ENCODE measurements at regions not wholly inside any gene's neighbourhood (a gene's known extent, or its start where the extent isn't known, plus 50 kb on each side); places are given as distances from the start of the nearest gene placed in this dataset.

DNA sequence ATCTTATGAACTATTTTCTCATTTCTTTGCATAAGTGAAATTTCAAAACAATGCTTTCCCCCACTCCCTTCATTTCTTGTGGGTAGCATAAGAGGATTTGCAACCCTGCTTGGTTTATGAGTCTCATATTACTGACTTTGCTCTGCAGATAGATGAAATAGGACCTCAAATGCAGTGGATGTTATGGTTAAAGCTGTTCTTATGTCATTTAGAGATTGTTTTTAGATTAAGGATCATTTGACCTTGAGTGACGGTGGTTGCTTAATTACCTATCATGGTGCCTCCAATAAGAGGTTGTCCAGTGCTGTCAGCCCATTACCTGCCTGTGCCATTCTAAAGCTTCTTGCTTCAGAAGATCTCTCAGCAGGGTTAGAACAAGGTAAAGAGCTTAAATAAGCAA lies 351.4 kb upstream of the ATP2B1 start:
- H3K4me1 ChIP-seq (ENCODE audit: control insufficient read depth, insufficient read depth, low read length): no peaks in the 10 kb centered on the region
- H4K20me1 ChIP-seq (ENCODE audit: control insufficient read depth, insufficient read depth): no peaks in the 10 kb centered on the region
- ATAC-seq (no peak), FAIRE-seq (no peak), DNase-seq (ENCODE audit: low read depth, low spot score) (no peak)
- no peak overlapping the region for H2AFZ ChIP-seq (ENCODE audit: control insufficient read depth, low read depth, low read length)
- H3K4me2 ChIP-seq (ENCODE audit: control insufficient read depth, insufficient read depth): no peak overlapping the region
- BruUV-seq (replicated peaks): no TSS peak
- POLR2A ChIA-PET: no interaction called here
- CTCF ChIA-PET: interaction anchor here (1.0 kb wide), 1 partner anchor 517 kb away, joined by 3 read pairs; no protein-coding TSS in a partner anchor
- H3K9me3 ChIP-seq (replicated peaks; ENCODE audit: control insufficient read depth, insufficient read depth, low read length): no peaks in the 10 kb centered on the region
- no peak overlapping the region for H3K9ac ChIP-seq (ENCODE audit: control insufficient read depth, insufficient read depth, low read length)
- no peaks in the 10 kb centered on the region for H3K36me3 ChIP-seq (ENCODE audit: control insufficient read depth in 2 of 2, insufficient read depth in 2 of 2, low read length in 1 of 2)
- SMC1A ChIA-PET (ENCODE audit: uncharacterized antibody, unreplicated experiment): no interaction called here
- TF ChIP-seq NR2C1 (IDR thresholded peaks at IDR 0.05) (no peak), TAF1 (IDR thresholded peaks at IDR 0.05; ENCODE audit: borderline replicate concordance, low read depth, low read length) (no peak), ZSCAN29 (IDR thresholded peaks at IDR 0.05) (no peak)
- TF ChIP-seq, protein P1, sequence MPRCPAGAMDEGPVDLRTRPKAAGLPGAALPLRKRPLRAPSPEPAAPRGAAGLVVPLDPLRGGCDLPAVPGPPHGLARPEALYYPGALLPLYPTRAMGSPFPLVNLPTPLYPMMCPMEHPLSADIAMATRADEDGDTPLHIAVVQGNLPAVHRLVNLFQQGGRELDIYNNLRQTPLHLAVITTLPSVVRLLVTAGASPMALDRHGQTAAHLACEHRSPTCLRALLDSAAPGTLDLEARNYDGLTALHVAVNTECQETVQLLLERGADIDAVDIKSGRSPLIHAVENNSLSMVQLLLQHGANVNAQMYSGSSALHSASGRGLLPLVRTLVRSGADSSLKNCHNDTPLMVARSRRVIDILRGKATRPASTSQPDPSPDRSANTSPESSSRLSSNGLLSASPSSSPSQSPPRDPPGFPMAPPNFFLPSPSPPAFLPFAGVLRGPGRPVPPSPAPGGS (IDR thresholded peaks at IDR 0.05; ENCODE audit: borderline replicate concordance, insufficient read depth, low read depth, low read length, poor library complexity, severe bottlenecking): no peak
- intact Hi-C loops (cut with micrococcal nuclease; ENCODE audit: unreplicated experiment): no loop called here
- no peak overlapping the region for H3K4me3 ChIP-seq
- H3K27ac ChIP-seq (ENCODE audit: control insufficient read depth, insufficient read depth): no peak overlapping the region
- RAD21 ChIA-PET (ENCODE audit: unreplicated experiment): no interaction called here
- in situ Hi-C loops (cut with MboI): no loop called here
- no peaks in the 10 kb centered on the region for H3K79me2 ChIP-seq (ENCODE audit: control insufficient read depth, insufficient read depth, low read length)
- WGBS (ENCODE audit: insufficient coverage, insufficient replicate concordance, low lambda C conversion rate, missing lambda C conversion rate): 100% methylated on average over 1 of the region's 1 CpG
- no peaks in the 10 kb centered on the region for H3K27me3 ChIP-seq (replicated peaks in 1 of 2; ENCODE audit: control insufficient read depth in 2 of 2, insufficient read depth in 2 of 2, low read length in 1 of 2)

DNA sequence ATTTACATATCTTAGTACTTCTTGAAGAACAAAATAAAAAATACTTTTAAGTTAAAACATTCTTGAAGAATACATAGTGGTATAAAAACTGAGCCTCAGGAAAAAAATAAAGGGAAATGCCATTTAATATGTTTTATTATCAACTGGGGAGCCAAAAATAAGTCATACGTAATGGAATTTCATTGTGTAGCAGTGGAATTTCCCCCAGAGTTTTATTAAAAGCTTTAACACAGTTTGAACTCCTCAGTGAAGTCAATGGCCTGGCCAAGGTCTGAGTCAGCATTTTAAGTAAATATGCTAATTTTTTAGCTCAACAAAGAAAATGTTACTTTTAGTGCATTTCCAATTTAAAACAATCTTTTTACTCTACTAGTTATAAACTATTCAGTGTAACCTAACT lies 350.1 kb upstream of the ATP2B1 start:
- in situ Hi-C loops (cut with MboI) (no loop called here), intact Hi-C loops (cut with micrococcal nuclease; ENCODE audit: unreplicated experiment) (no loop called here)
- WGBS (ENCODE audit: insufficient coverage, insufficient replicate concordance, low lambda C conversion rate, missing lambda C conversion rate): 94% methylated on average over 1 of the region's 1 CpG
- ChIA-PET SMC1A (ENCODE audit: uncharacterized antibody, unreplicated experiment) (interaction anchor here (1.7 kb wide), 1 partner anchor 12 kb away, joined by 5 read pairs; no protein-coding TSS in a partner anchor), POLR2A (no interaction called here), RAD21 (ENCODE audit: unreplicated experiment) (interaction anchor here (0.5 kb wide), 1 partner anchor 299 kb away, joined by 3 read pairs; no protein-coding TSS in a partner anchor), CTCF (interaction anchor here (1.5 kb wide), 1 partner anchor 42 kb away, joined by 3 read pairs; no protein-coding TSS in a partner anchor)
- H3K9ac ChIP-seq (ENCODE audit: control insufficient read depth, insufficient read depth, low read length): no peak overlapping the region
- H2AFZ ChIP-seq (ENCODE audit: control insufficient read depth, low read depth, low read length): no peak overlapping the region
- DNase-seq (ENCODE audit: low read depth, low spot score): no peak
- no peaks in the 10 kb centered on the region for H3K9me3 ChIP-seq (replicated peaks; ENCODE audit: control insufficient read depth, insufficient read depth, low read length)
- no peaks in the 10 kb centered on the region for H3K27me3 ChIP-seq (replicated peaks in 1 of 2; ENCODE audit: control insufficient read depth in 2 of 2, insufficient read depth in 2 of 2, low read length in 1 of 2)
- no peaks in the 10 kb centered on the region for H3K4me1 ChIP-seq (ENCODE audit: control insufficient read depth, insufficient read depth, low read length)
- BruUV-seq (replicated peaks): no TSS peak
- H3K4me3 ChIP-seq: no peak overlapping the region
- H3K79me2 ChIP-seq (ENCODE audit: control insufficient read depth, insufficient read depth, low read length): no peaks in the 10 kb centered on the region
- H3K4me2 ChIP-seq (ENCODE audit: control insufficient read depth, insufficient read depth): no peak overlapping the region
- no peak for FAIRE-seq
- H4K20me1 ChIP-seq (ENCODE audit: control insufficient read depth, insufficient read depth): no peaks in the 10 kb centered on the region
- H3K36me3 ChIP-seq (ENCODE audit: control insufficient read depth in 2 of 2, insufficient read depth in 2 of 2, low read length in 1 of 2): no peaks in the 10 kb centered on the region
- H3K27ac ChIP-seq (ENCODE audit: control insufficient read depth, insufficient read depth): no peak overlapping the region
- ATAC-seq: no peak
- TF ChIP-seq, protein P2, sequence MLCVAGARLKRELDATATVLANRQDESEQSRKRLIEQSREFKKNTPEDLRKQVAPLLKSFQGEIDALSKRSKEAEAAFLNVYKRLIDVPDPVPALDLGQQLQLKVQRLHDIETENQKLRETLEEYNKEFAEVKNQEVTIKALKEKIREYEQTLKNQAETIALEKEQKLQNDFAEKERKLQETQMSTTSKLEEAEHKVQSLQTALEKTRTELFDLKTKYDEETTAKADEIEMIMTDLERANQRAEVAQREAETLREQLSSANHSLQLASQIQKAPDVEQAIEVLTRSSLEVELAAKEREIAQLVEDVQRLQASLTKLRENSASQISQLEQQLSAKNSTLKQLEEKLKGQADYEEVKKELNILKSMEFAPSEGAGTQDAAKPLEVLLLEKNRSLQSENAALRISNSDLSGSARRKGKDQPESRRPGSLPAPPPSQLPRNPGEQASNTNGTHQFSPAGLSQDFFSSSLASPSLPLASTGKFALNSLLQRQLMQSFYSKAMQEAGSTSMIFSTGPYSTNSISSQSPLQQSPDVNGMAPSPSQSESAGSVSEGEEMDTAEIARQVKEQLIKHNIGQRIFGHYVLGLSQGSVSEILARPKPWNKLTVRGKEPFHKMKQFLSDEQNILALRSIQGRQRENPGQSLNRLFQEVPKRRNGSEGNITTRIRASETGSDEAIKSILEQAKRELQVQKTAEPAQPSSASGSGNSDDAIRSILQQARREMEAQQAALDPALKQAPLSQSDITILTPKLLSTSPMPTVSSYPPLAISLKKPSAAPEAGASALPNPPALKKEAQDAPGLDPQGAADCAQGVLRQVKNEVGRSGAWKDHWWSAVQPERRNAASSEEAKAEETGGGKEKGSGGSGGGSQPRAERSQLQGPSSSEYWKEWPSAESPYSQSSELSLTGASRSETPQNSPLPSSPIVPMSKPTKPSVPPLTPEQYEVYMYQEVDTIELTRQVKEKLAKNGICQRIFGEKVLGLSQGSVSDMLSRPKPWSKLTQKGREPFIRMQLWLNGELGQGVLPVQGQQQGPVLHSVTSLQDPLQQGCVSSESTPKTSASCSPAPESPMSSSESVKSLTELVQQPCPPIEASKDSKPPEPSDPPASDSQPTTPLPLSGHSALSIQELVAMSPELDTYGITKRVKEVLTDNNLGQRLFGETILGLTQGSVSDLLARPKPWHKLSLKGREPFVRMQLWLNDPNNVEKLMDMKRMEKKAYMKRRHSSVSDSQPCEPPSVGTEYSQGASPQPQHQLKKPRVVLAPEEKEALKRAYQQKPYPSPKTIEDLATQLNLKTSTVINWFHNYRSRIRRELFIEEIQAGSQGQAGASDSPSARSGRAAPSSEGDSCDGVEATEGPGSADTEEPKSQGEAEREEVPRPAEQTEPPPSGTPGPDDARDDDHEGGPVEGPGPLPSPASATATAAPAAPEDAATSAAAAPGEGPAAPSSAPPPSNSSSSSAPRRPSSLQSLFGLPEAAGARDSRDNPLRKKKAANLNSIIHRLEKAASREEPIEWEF (IDR thresholded peaks at IDR 0.05; ENCODE audit: insufficient replicate concordance, low read depth, low read length): no peak
- TF ChIP-seq, protein P3, sequence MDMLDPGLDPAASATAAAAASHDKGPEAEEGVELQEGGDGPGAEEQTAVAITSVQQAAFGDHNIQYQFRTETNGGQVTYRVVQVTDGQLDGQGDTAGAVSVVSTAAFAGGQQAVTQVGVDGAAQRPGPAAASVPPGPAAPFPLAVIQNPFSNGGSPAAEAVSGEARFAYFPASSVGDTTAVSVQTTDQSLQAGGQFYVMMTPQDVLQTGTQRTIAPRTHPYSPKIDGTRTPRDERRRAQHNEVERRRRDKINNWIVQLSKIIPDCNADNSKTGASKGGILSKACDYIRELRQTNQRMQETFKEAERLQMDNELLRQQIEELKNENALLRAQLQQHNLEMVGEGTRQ (IDR thresholded peaks at IDR 0.05; ENCODE audit: borderline replicate concordance, low read depth, low read length): no peak
- TF ChIP-seq CHD2 (IDR thresholded peaks at IDR 0.05; ENCODE audit: borderline replicate concordance, low read depth, low read length): no peak
- TF ChIP-seq, protein P4, sequence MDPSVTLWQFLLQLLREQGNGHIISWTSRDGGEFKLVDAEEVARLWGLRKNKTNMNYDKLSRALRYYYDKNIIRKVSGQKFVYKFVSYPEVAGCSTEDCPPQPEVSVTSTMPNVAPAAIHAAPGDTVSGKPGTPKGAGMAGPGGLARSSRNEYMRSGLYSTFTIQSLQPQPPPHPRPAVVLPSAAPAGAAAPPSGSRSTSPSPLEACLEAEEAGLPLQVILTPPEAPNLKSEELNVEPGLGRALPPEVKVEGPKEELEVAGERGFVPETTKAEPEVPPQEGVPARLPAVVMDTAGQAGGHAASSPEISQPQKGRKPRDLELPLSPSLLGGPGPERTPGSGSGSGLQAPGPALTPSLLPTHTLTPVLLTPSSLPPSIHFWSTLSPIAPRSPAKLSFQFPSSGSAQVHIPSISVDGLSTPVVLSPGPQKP (IDR thresholded peaks at IDR 0.05; ENCODE audit: low read depth, low read length): no peak

Data from GM12878 (cell line).